Caco-2 (cell line): ENCODE measurements at regions not wholly inside any gene's neighbourhood (a gene's known extent, or its start where the extent isn't known, plus 50 kb on each side); places are given as distances from the start of the nearest gene placed in this dataset.

Experiments used
- BruUV-seq: library from RNA; stranded (reverse); fragments of 400-500 nt; replicated peaks from 2 replicates; lab custom pipeline; 2021; lab: Mats Ljungman, UMichigan
- CTCF ChIA-PET: fragments of 300-600 bp; sonication (Branson Sonifier 250); formaldehyde crosslinking; loops from one replicate; lab custom pipeline; 2022; ENCODE audit warnings: antibody characterized with exemption; lab: Charles Lee
- POLR2A ChIA-PET: fragments of 300-600 bp; sonication (Branson Sonifier 250); formaldehyde crosslinking; loops from one replicate; lab custom pipeline; 2022; ENCODE audit warnings: antibody characterized with exemption; lab: Charles Lee
- DNase-seq, 2 experiments: peaks; one replicate each; pipeline versions ENCODE4 v3.0.0 to v3.0.0-alpha.2; 2020 to 2022
- H3K27me3 ChIP-seq: replicated peaks from 2 replicates; pipeline ENCODE4 v1.6.0; 2011; ENCODE audit warnings: low read length; ENCODE audit not compliant: control insufficient read depth, insufficient read depth
- H3K36me3 ChIP-seq: 2 replicates; pipeline ENCODE4 v1.5.1; 2011; ENCODE audit warnings: low read length; ENCODE audit not compliant: control insufficient read depth, insufficient read depth
- H3K4me1 ChIP-seq: fragments of 250-450 bp; sonication (Bioruptor Pico); 2 replicates; pipeline ENCODE4 v1.5.1; 2020; ENCODE audit warnings: mild to moderate bottlenecking
- H3K4me3 ChIP-seq: 2 replicates; pipeline ENCODE4 v1.5.1; 2011; ENCODE audit warnings: low read depth, mild to moderate bottlenecking, control low read depth, low read length
- H3K9me3 ChIP-seq: fragments of 250-450 bp; sonication (Bioruptor Pico); 2 replicates; pipeline ENCODE4 v1.5.1; 2020; ENCODE audit warnings: mild to moderate bottlenecking, moderate library complexity
- H3K27ac Mint-ChIP-seq: one replicate; pipeline ENCODE4 v1.8.0; 2022; ENCODE audit warnings: mixed read lengths; ENCODE audit not compliant: unreplicated experiment
- H3K27me3 Mint-ChIP-seq: one replicate; pipeline ENCODE4 v1.8.0; 2022; ENCODE audit warnings: mixed read lengths; ENCODE audit not compliant: insufficient read depth, unreplicated experiment
- H3K36me3 Mint-ChIP-seq: one replicate; pipeline ENCODE4 v1.8.0; 2022; ENCODE audit warnings: mild to moderate bottlenecking, mixed read lengths; ENCODE audit not compliant: insufficient read depth, unreplicated experiment
- H3K4me1 Mint-ChIP-seq: one replicate; pipeline ENCODE4 v1.8.0; 2022; ENCODE audit warnings: low read depth, mixed read lengths; ENCODE audit not compliant: unreplicated experiment
- H3K4me3 Mint-ChIP-seq: one replicate; pipeline ENCODE4 v1.8.0; 2022; ENCODE audit warnings: mild to moderate bottlenecking, moderate library complexity, mixed read lengths; ENCODE audit not compliant: unreplicated experiment
- H3K9me3 Mint-ChIP-seq: one replicate; pipeline ENCODE4 v1.8.0; 2022; ENCODE audit warnings: mixed read lengths; ENCODE audit not compliant: unreplicated experiment
- CTCF ChIP-seq, 2 experiments: fragments of 200-600 bp in 1 of 2; IDR thresholded peaks; 1 replicate in 1 of 2; 2 replicates in 1 of 2; pipeline versions ENCODE4 v1.5.1 to v1.8.0; 2011 to 2022; ENCODE audit warnings: antibody characterized with exemption in 1 of 2, control low read depth in 1 of 2, inconsistent platforms in 1 of 2, low read depth in 1 of 2, low read length in 1 of 2, mild to moderate bottlenecking in 1 of 2, moderate library complexity in 1 of 2; ENCODE audit not compliant: insufficient read depth in 1 of 2, severe bottlenecking in 1 of 2, unreplicated experiment in 1 of 2
- intact Hi-C: fragments of 100-400 bp; cut with micrococcal nuclease; formaldehyde crosslinking; loops from one replicate; pipeline ENCODE4 v1.10.0; 2022; ENCODE audit not compliant: unreplicated experiment

GRCh38 chr6:87921034-87921433 is 126.6 kb upstream of the SPACA1 start:
- POLR2A ChIA-PET = no interaction called here
- no peak overlapping the region for H3K27ac Mint-ChIP-seq
- H3K4me3 Mint-ChIP-seq = no peak overlapping the region
- intact Hi-C loops = no loop called here
- H3K9me3 Mint-ChIP-seq = no peaks in the 10 kb centered on the region
- no peak for DNase-seq
- H3K4me1 Mint-ChIP-seq = no peaks in the 10 kb centered on the region
- BruUV-seq = no TSS peak
- no peaks in the 10 kb centered on the region for H3K36me3 ChIP-seq
- no peaks in the 10 kb centered on the region for H3K4me1 ChIP-seq
- H3K4me3 ChIP-seq = no peak overlapping the region
- H3K27me3 ChIP-seq = no peaks in the 10 kb centered on the region
- H3K27me3 Mint-ChIP-seq = peaks cover 7% of the 10 kb centered on the region
- H3K36me3 Mint-ChIP-seq = no peaks in the 10 kb centered on the region
- TF ChIP-seq CTCF (IDR thresholded peaks at IDR 0.05; ENCODE audit: insufficient read depth in 1 of 2, low read depth in 1 of 2, low read length in 1 of 2, severe bottlenecking in 1 of 2, unreplicated experiment in 1 of 2) = no peak
- CTCF ChIA-PET = interaction anchor here (0.7 kb wide), 1 partner anchor 13 kb away, joined by 3 read pairs; no protein-coding TSS in a partner anchor
- H3K9me3 ChIP-seq = no peaks in the 10 kb centered on the region

- no peaks in the 10 kb centered on the region for H3K36me3 Mint-ChIP-seq
- no TSS peak for BruUV-seq
- H3K4me1 Mint-ChIP-seq = no peaks in the 10 kb centered on the region
- no peaks in the 10 kb centered on the region for H3K9me3 Mint-ChIP-seq
- H3K4me1 ChIP-seq = no peaks in the 10 kb centered on the region
- no peak overlapping the region for H3K4me3 ChIP-seq
- H3K27ac Mint-ChIP-seq = no peak overlapping the region
- intact Hi-C loops = no loop called here
- H3K36me3 ChIP-seq = no peaks in the 10 kb centered on the region
- POLR2A ChIA-PET = interaction anchor here (0.5 kb wide), 1 partner anchor 1154 kb away, joined by 4 read pairs; no protein-coding TSS in a partner anchor
- DNase-seq = no peak
- no peak for TF ChIP-seq CTCF (IDR thresholded peaks at IDR 0.05; ENCODE audit: insufficient read depth in 1 of 2, low read depth in 1 of 2, low read length in 1 of 2, severe bottlenecking in 1 of 2, unreplicated experiment in 1 of 2)
- no peaks in the 10 kb centered on the region for H3K9me3 ChIP-seq
- CTCF ChIA-PET = no interaction called here
- H3K27me3 Mint-ChIP-seq = peaks cover 7% of the 10 kb centered on the region
- no peaks in the 10 kb centered on the region for H3K27me3 ChIP-seq
- no peak overlapping the region for H3K4me3 Mint-ChIP-seq
Observed at GRCh38 chr6:87920245-87920644, 127.4 kb upstream of the SPACA1 start.

- Mint-ChIP-seq H3K4me1 (no peaks in the 10 kb centered on the region), H3K36me3 (no peaks in the 10 kb centered on the region), H3K4me3 (no peak overlapping the region), H3K27ac (no peak overlapping the region), H3K9me3 (no peaks in the 10 kb centered on the region), H3K27me3 (peaks cover 7% of the 10 kb centered on the region)
- CTCF ChIA-PET = no interaction called here
- no peak overlapping the region for H3K4me3 ChIP-seq
- intact Hi-C loops = no loop called here
- no peaks in the 10 kb centered on the region for H3K4me1 ChIP-seq
- H3K36me3 ChIP-seq = no peaks in the 10 kb centered on the region
- TF ChIP-seq CTCF (IDR thresholded peaks at IDR 0.05; ENCODE audit: insufficient read depth in 1 of 2, low read depth in 1 of 2, low read length in 1 of 2, severe bottlenecking in 1 of 2, unreplicated experiment in 1 of 2) = no peak
- H3K9me3 ChIP-seq = no peaks in the 10 kb centered on the region
- no TSS peak for BruUV-seq
- POLR2A ChIA-PET = no interaction called here
- no peak for DNase-seq
- H3K27me3 ChIP-seq = no peaks in the 10 kb centered on the region
Observed at GRCh38 chr6:87919416-87919815, 128.2 kb upstream of the SPACA1 start.
